GM21737 (cell line): ENCODE measurements at regions not wholly inside any gene's neighbourhood (a gene's known extent, or its start where the extent isn't known, plus 50 kb on each side); places are given as distances from the start of the nearest gene placed in this dataset.
"Not testable (repeated sequence)": the region's sequence is repeated elsewhere in the genome, so short reads cannot be mapped to it uniquely, and the experiment has no call there.

Source experiments
- ATAC-seq: cut with Tn5 transposase; IDR thresholded peaks from one replicate; pipeline ENCODE4 v1.9.1; 2021; ENCODE audit warnings: mild to moderate bottlenecking, moderate library complexity; ENCODE audit not compliant: unreplicated experiment

DNA sequence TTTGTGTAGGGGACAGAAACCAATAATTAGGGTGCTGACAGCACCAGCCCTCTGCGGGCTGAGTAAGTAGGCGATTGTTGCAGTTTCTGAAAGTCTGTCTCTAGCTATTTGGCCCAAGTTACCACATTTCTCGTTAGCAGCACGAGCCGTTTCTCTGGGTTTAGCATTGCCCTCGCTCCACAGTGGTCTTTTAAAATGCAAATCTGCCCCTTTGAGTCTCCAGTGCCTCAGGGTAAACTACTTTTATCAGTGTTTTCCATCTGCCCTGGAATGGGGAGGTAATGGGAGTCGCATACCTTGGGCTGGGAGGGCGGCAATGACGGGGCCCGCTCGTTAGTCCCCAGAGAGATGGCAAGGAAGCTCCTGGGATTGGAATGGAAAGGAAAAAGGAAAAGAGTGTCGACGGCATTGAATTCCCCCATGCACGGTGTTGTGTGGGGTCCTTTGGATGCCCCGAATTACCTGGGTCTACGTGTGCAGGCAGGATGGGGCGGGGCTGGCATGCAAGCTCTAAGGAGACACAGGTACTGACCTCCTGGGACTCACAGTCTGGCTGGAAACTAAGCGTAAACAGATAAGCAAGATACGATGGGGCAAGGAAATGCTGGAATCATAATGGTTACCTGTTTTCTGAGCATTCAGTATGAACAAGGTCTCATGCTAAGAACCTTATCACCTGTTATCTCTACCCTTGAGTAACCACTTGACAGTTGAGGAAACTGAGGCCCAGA, 131.8 kb upstream of the MAP1LC3B2 start:
- ATAC-seq = no peak

DNA sequence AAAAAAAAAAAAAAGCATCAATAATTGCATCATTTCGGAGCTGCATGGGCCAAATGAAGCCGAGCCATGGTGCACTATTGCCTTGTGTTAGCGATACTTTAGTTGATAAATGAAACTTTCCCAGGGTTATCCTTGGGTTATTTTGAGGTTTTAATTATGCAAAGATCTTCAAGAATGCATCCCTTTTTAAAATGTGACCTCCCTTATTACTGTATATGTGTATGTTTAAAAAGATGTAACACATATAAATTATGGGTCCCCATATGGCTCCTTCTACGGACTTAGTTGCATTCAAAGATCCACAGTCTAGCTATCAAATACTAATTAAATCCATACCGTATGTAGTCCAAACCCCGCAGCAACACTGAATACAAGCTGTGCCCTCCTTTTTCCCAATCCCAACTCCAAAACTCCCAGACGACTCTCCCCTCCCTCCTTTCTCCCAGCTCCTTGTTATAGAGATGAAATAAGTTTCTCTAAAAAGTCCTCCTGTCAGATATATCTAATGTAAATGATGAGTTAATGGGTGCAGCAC, 129.3 kb upstream of the MAP1LC3B2 start:
- no peak for ATAC-seq

GRCh38 chr12:116430911-116431565, 128.1 kb upstream of the MAP1LC3B2 start:
- no peak for ATAC-seq

- no peak for ATAC-seq
Measured at GRCh38 chr12:116431677-116432300, 127.4 kb upstream of the MAP1LC3B2 start.

- ATAC-seq = no peak
Measured at GRCh38 chr12:116432314-116432750, 126.8 kb upstream of the MAP1LC3B2 start.

DNA sequence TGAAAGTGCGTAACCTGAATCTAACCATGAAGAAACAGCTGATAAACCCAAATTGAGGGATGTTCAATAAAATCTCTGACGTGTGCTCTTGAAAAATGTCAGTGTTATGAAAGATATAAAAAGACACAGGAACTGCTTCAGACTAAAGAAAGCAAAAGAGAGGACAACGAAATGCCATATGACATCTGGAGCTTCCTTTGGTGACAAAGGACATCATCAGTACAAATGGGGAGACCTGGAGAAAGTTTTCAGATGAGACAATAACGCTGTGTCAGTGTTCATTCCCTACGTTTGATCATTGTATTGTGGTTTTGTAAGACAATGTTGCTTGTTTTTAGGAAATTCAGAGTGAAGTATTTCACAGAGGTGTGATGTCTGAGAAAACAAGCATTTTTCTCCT, 125.9 kb upstream of the MAP1LC3B2 start:
- ATAC-seq = no peak

- ATAC-seq = no peak
Measured at GRCh38 chr12:116434155-116435011, 124.8 kb upstream of the MAP1LC3B2 start.

DNA sequence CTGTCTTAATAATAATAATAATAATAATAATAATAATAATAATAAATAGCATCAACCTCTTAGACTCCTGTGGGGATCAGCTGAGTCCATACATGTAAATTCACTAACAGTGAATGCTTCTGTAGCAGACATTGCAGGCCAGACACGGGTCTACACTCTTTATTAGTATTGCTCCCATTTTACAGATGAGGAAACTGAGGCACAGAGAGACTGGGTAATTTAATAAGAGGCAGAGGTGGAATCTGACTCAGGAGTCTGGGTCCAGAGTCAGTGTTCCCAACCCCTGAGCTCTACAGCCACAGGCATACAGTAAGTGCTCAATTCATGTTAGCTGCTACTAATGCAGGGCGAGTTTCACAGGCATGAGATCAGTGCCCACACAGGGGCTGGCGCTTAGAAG, 123.2 kb upstream of the MAP1LC3B2 start:
- ATAC-seq = no peak

DNA sequence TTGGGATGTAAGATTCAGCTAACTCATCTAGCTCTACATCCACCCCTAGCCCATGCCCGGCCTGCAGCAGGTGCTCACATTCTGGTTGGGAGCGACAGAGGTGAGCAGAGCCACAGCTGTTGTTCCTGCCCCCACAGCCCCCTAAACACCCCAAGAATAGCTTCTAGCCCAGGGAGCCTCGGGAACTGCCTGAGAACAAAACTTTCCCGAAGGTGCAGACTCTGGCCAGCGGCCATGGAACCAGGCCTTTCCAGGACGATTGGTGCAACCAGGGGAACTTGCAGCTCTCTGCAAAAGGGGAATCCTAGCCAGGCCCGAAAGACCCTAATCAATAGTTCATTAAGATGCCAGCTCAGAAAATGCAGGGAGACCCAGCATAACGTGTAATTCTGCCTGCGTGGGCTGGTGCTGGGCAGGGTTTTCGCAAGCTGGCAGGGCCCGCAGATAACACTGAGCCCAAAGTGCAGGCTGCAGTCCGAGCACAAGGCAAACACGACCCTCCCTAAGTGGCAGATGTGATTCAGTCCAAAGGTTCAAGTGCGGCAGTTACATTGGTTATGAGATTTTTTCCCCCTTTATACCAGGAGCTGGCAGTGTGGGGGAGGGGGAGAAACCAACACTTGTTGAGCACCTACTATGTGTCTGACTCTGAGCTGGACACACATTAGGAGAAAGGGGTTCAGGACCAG, 122.5 kb upstream of the MAP1LC3B2 start:
- no peak for ATAC-seq

- ATAC-seq = no peak
Measured at GRCh38 chr12:116441292-116441691, 117.9 kb upstream of the MAP1LC3B2 start.

GRCh38 chr12:116442304-116442703, 116.9 kb upstream of the MAP1LC3B2 start:
- ATAC-seq = no peak

DNA sequence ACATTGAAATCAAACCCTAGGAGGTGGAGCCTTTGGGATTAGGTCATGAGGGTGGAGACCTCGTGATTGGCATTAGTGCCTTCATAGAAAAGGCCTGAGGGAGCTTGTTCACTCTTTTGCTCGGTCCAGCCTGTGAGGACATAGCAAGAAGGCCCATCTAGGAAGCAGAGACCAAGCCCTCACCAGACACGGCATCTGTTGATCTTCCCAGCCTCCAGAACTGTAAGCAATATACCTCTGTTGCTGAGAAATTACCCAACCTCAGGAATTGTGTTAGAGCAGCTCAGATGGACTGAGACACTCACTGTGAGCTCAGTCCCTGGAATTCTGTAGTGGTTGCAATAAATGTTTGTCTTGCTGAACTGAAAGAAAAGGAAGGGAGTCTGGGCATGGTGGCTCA, 116.2 kb upstream of the MAP1LC3B2 start:
- no peak for ATAC-seq

- no peak for ATAC-seq
Measured at GRCh38 chr12:116443821-116444589, 115.2 kb upstream of the MAP1LC3B2 start.

- no peak for ATAC-seq
Measured at GRCh38 chr12:116444590-116444943, 114.6 kb upstream of the MAP1LC3B2 start.

- no peak for ATAC-seq
Measured at GRCh38 chr12:116448165-116448739, 110.9 kb upstream of the MAP1LC3B2 start.

- ATAC-seq = no peak
Measured at GRCh38 chr12:116450406-116450910, 108.7 kb upstream of the MAP1LC3B2 start.

DNA sequence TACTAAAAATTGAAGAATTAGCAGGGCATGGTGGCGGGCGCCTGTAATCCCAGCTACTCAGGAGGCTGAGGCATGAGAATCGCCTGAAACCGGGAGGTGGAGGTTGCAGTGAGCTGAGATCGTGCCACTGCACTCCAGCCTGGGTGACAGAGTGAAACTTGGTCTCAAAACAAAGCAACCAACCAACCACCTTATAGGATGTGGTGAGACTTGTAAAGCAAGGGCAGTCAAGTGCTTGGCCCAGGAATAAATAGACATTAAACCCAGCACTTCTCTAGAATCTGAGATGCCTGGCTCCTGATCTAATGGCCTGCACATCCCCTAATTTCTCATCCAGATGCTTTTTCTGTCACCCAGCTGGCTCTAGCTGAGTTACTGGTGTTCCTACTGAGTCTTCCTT, 106.2 kb upstream of the MAP1LC3B2 start:
- ATAC-seq = not testable (repeated sequence)

DNA sequence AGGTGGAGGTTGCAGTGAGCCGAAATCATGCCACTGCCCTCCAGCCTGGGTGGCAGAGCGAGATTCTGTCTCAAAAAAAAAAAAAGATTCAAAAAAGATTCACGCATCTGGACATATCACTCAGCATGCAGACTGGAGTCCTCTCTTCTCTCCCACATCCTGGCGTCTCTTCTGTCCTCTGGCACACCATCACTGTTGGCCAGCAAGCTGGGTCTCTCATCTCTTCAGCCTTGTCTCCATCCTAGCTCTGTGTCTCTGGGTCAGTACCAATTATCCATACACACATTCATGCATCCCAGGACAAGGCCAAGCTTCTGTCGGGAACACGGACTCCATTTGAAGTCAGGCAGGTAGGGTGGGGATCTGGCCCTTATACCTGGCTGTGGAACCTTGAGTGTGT, 105.5 kb upstream of the MAP1LC3B2 start:
- ATAC-seq = no peak

- no peak for ATAC-seq
Measured at GRCh38 chr12:116454076-116454475, 105.1 kb upstream of the MAP1LC3B2 start.
